ENCODE measurements at regions not wholly inside any gene's neighbourhood (a gene's known extent, or its start where the extent isn't known, plus 50 kb on each side); places are given as distances from the start of the nearest gene placed in this dataset.

DNA sequence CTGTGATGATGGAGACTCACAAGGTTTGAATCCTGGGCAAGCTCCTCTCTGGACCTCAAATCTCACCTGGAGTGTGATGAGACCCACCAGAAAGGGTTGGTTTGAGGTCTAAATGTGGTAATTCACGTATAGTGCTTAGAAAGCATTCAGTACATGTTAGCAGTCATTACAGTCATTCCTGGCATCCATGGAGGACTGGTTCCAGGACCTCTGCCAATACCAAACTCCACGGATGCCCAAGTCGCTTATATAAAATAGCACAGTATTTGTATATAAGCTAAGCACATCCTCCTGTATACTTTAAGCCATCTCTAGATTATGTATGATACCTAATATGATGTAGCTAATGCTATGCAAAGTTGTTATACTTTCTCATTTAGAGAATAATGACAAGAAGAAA lies 67.6 kb upstream of the CYP2D6 start:
- intact Hi-C loops (cut with DNase I; ENCODE audit: low total_unique reads): no loop called here
- Histone ChIP-seq H3K27me3 (no peaks in the 10 kb centered on the region), H3K4me3 (no peak overlapping the region), H3K36me3 (no peaks in the 10 kb centered on the region), H3K27ac (no peak overlapping the region), H3K9me3 (no peaks in the 10 kb centered on the region), H3K4me1 (peaks cover 0 to 12% (median 0%) of the 10 kb centered on the region in 4 donors)
- no peak for DNase-seq
- in situ Hi-C loops (cut with MboI; ENCODE audit: low pct_ligation_motif_present in 1 of 4, low pct_unique_long_range_greater_than_20kb in 1 of 4, low sequenced_read_pairs in 3 of 4): no loop called here
- 71 to 76% methylated on average over 3 of the region's 3 CpGs for WGBS, 2 donors (ENCODE audit: low coverage in 1 of 2)
- TF ChIP-seq POLR2AphosphoS5 (IDR thresholded peaks at IDR 0.05) (no peak), POLR2A (IDR thresholded peaks at IDR 0.05) (no peak), EP300 (IDR thresholded peaks at IDR 0.05; ENCODE audit: low read depth) (no peak)
- TF ChIP-seq, protein P1, sequence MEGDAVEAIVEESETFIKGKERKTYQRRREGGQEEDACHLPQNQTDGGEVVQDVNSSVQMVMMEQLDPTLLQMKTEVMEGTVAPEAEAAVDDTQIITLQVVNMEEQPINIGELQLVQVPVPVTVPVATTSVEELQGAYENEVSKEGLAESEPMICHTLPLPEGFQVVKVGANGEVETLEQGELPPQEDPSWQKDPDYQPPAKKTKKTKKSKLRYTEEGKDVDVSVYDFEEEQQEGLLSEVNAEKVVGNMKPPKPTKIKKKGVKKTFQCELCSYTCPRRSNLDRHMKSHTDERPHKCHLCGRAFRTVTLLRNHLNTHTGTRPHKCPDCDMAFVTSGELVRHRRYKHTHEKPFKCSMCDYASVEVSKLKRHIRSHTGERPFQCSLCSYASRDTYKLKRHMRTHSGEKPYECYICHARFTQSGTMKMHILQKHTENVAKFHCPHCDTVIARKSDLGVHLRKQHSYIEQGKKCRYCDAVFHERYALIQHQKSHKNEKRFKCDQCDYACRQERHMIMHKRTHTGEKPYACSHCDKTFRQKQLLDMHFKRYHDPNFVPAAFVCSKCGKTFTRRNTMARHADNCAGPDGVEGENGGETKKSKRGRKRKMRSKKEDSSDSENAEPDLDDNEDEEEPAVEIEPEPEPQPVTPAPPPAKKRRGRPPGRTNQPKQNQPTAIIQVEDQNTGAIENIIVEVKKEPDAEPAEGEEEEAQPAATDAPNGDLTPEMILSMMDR (IDR thresholded peaks at IDR 0.05): no peak

GRCh38 chr22:42196454-42196853 lies 65.8 kb upstream of the CYP2D6 start:
- H3K9me3 ChIP-seq: no peaks in the 10 kb centered on the region
- in situ Hi-C loops (cut with MboI; ENCODE audit: low pct_ligation_motif_present in 1 of 4, low pct_unique_long_range_greater_than_20kb in 1 of 4, low sequenced_read_pairs in 3 of 4): no loop called here

GRCh38 chr22:42194953-42195352 lies 64.3 kb upstream of the CYP2D6 start:
- H3K27me3 ChIP-seq: no peaks in the 10 kb centered on the region
- TF ChIP-seq, protein P1 (IDR thresholded peaks at IDR 0.05): no peak
- TF ChIP-seq EP300 (IDR thresholded peaks at IDR 0.05; ENCODE audit: low read depth) (no peak), POLR2A (IDR thresholded peaks at IDR 0.05) (no peak), POLR2AphosphoS5 (IDR thresholded peaks at IDR 0.05) (no peak)
- H3K4me1 ChIP-seq: peaks cover 0 to 9% (median 0%) of the 10 kb centered on the region in 4 donors
- no peak overlapping the region for H3K27ac ChIP-seq
- intact Hi-C loops (cut with DNase I; ENCODE audit: low total_unique reads): no loop called here
- H3K9me3 ChIP-seq: no peaks in the 10 kb centered on the region
- no peaks in the 10 kb centered on the region for H3K36me3 ChIP-seq
- H3K4me3 ChIP-seq: no peak overlapping the region
- DNase-seq: no peak
- in situ Hi-C loops (cut with MboI; ENCODE audit: low pct_ligation_motif_present in 1 of 4, low pct_unique_long_range_greater_than_20kb in 1 of 4, low sequenced_read_pairs in 3 of 4): no loop called here

More at GRCh38 chr22:42196454-42196853, 65.8 kb upstream of the CYP2D6 start:
- Histone ChIP-seq H3K36me3 (no peaks in the 10 kb centered on the region), H3K4me3 (no peak overlapping the region), H3K4me1 (peaks cover 0 to 9% (median 0%) of the 10 kb centered on the region in 4 donors), H3K27ac (no peak overlapping the region), H3K27me3 (no peaks in the 10 kb centered on the region)
- no peak for DNase-seq
- TF ChIP-seq POLR2AphosphoS5 (IDR thresholded peaks at IDR 0.05): no peak
- TF ChIP-seq, protein P1 (IDR thresholded peaks at IDR 0.05): no peak
- TF ChIP-seq EP300 (IDR thresholded peaks at IDR 0.05; ENCODE audit: low read depth): no peak
- no peak for TF ChIP-seq POLR2A (IDR thresholded peaks at IDR 0.05)
- 83 to 100% methylated on average over 1 to 2 of the region's 2 CpGs for WGBS, 2 donors (ENCODE audit: low coverage in 1 of 2)
- intact Hi-C loops (cut with DNase I; ENCODE audit: low total_unique reads): no loop called here

- Histone ChIP-seq H3K9me3 (no peaks in the 10 kb centered on the region), H3K36me3 (no peaks in the 10 kb centered on the region), H3K27me3 (no peaks in the 10 kb centered on the region), H3K4me3 (no peak overlapping the region), H3K4me1 (peaks cover 0 to 11% (median under 1%) of the 10 kb centered on the region in 4 donors), H3K27ac (no peak overlapping the region)
- intact Hi-C loops (cut with DNase I; ENCODE audit: low total_unique reads) (no loop called here), in situ Hi-C loops (cut with MboI; ENCODE audit: low pct_ligation_motif_present in 1 of 4, low pct_unique_long_range_greater_than_20kb in 1 of 4, low sequenced_read_pairs in 3 of 4) (no loop called here)
- TF ChIP-seq EP300 (IDR thresholded peaks at IDR 0.05; ENCODE audit: low read depth) (no peak), POLR2AphosphoS5 (IDR thresholded peaks at IDR 0.05) (no peak), POLR2A (IDR thresholded peaks at IDR 0.05) (no peak)
- TF ChIP-seq, protein P1 (IDR thresholded peaks at IDR 0.05): no peak
- WGBS, 2 donors (ENCODE audit: low coverage in 1 of 2): 98 to 100% methylated on average over 1 to 10 of the region's 10 CpGs
- DNase-seq: no peak
These were observed 63.7 kb upstream of the CYP2D6 start for GRCh38 chr22:42194104-42194851.

Data from transverse colon (tissue), 4 donors.